ENCODE measurements at regions not wholly inside any gene's neighbourhood (a gene's known extent, or its start where the extent isn't known, plus 50 kb on each side); places are given as distances from the start of the nearest gene placed in this dataset.

GRCh38 chr5:18018472-18018871 lies 384.2 kb downstream of the TAF11L14 start:
- TF ChIP-seq, protein P1, sequence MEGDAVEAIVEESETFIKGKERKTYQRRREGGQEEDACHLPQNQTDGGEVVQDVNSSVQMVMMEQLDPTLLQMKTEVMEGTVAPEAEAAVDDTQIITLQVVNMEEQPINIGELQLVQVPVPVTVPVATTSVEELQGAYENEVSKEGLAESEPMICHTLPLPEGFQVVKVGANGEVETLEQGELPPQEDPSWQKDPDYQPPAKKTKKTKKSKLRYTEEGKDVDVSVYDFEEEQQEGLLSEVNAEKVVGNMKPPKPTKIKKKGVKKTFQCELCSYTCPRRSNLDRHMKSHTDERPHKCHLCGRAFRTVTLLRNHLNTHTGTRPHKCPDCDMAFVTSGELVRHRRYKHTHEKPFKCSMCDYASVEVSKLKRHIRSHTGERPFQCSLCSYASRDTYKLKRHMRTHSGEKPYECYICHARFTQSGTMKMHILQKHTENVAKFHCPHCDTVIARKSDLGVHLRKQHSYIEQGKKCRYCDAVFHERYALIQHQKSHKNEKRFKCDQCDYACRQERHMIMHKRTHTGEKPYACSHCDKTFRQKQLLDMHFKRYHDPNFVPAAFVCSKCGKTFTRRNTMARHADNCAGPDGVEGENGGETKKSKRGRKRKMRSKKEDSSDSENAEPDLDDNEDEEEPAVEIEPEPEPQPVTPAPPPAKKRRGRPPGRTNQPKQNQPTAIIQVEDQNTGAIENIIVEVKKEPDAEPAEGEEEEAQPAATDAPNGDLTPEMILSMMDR (IDR thresholded peaks at IDR 0.05), result no peak
- no peak for TF ChIP-seq POLR2A (IDR thresholded peaks at IDR 0.05)

Measured in breast epithelium (tissue), 3 donors.